PC-3 (cell line): ENCODE measurements at regions not wholly inside any gene's neighbourhood (a gene's known extent, or its start where the extent isn't known, plus 50 kb on each side); places are given as distances from the start of the nearest gene placed in this dataset.
A peak's percentile ranks its signal among the peaks of the same experiment; 100 is the strongest.

Experiments
- ATAC-seq: fragments of 200-7000 bp; cut with Tn5 transposase; 2 replicates; pipeline ENCODE4 v1.9.1; 2020; ENCODE audit warnings: mild to moderate bottlenecking, moderate library complexity
- BruUV-seq: library from RNA; stranded (reverse); fragments of 400-500 nt; replicated peaks from 2 replicates; lab custom pipeline; 2021; lab: Mats Ljungman, UMichigan
- CTCF ChIA-PET: fragments of 300-600 bp; sonication (Branson Sonifier 250); formaldehyde crosslinking; loops from one replicate; lab custom pipeline; 2022; ENCODE audit warnings: antibody characterized with exemption; lab: Charles Lee
- POLR2A ChIA-PET: fragments of 300-600 bp; sonication (Branson Sonifier 250); formaldehyde crosslinking; loops from one replicate; lab custom pipeline; 2022; ENCODE audit warnings: antibody characterized with exemption; ENCODE audit not compliant: unreplicated experiment; lab: Charles Lee
- DNase-seq: peaks from one replicate; pipeline ENCODE4 v3.0.0-alpha.2; 2015
- H2AFZ ChIP-seq: fragments of 300-600 bp; sonication (generic); 2 replicates; pipeline ENCODE4 v1.6.0; 2016; ENCODE audit warnings: antibody characterized with exemption, low read length
- H3F3A ChIP-seq: fragments of 300-600 bp; sonication (generic); one replicate; pipeline ENCODE4 v1.6.0; 2017; ENCODE audit warnings: antibody characterized with exemption, low read length, control low read depth, mild to moderate bottlenecking; ENCODE audit not compliant: unreplicated experiment
- H3K27ac ChIP-seq: fragments of 300-600 bp; sonication (generic); 2 replicates; pipeline ENCODE4 v1.5.1; 2016; ENCODE audit warnings: mild to moderate bottlenecking, low read length
- H3K27me3 ChIP-seq: fragments of 300-600 bp; sonication (generic); 2 replicates; pipeline ENCODE4 v1.6.1; 2016; ENCODE audit warnings: low read length, mixed read lengths
- H3K36me3 ChIP-seq: fragments of 300-600 bp; sonication (generic); 2 replicates; pipeline ENCODE4 v1.6.1; 2016; ENCODE audit warnings: low read depth, mixed run types, low read length, mixed read lengths
- H3K4me1 ChIP-seq: fragments of 300-600 bp; sonication (generic); 2 replicates; pipeline ENCODE4 v1.5.1; 2016; ENCODE audit warnings: low read length; ENCODE audit not compliant: insufficient read depth
- H3K4me2 ChIP-seq: fragments of 300-600 bp; sonication (generic); 2 replicates; pipeline ENCODE4 v1.6.0; 2016; ENCODE audit warnings: low read length
- H3K4me3 ChIP-seq: fragments of 300-600 bp; sonication (generic); 2 replicates; pipeline ENCODE4 v1.5.1; 2016; ENCODE audit warnings: mild to moderate bottlenecking, low read length, mixed read lengths
- H3K79me2 ChIP-seq: fragments of 300-600 bp; sonication (generic); 2 replicates; pipeline ENCODE4 v1.6.1; 2017; ENCODE audit warnings: low read length, mixed read lengths
- H3K9ac ChIP-seq: fragments of 300-600 bp; sonication (generic); 2 replicates; pipeline ENCODE4 v1.6.0; 2016; ENCODE audit warnings: mild to moderate bottlenecking, low read length
- H3K9me2 ChIP-seq: fragments of 300-600 bp; sonication (generic); replicated peaks from 2 replicates; pipeline ENCODE4 v1.6.1; 2016; ENCODE audit warnings: mixed run types, low read length, mixed read lengths
- H3K9me3 ChIP-seq: fragments of 300-600 bp; sonication (generic); 2 replicates; pipeline ENCODE4 v1.6.1; 2016; ENCODE audit warnings: low read length, mixed read lengths
- H4K20me1 ChIP-seq: fragments of 300-600 bp; sonication (generic); 2 replicates; pipeline ENCODE4 v1.6.1; 2016; ENCODE audit warnings: low read length, mixed read lengths
- EZH2 ChIP-seq: fragments of 300-600 bp; sonication (generic); IDR thresholded peaks from one replicate; pipeline ENCODE4 v1.6.1; 2017; ENCODE audit warnings: antibody characterized with exemption, mild to moderate bottlenecking, low read length; ENCODE audit not compliant: unreplicated experiment
- EZH2phosphoT487 ChIP-seq: fragments of 300-600 bp; sonication (generic); IDR thresholded peaks from 2 replicates; pipeline ENCODE4 v1.6.1; 2018; ENCODE audit warnings: mild to moderate bottlenecking, antibody characterized with exemption, low read length, borderline replicate concordance
- intact Hi-C: fragments of 100-400 bp; cut with micrococcal nuclease; formaldehyde crosslinking; loops from 2 replicates; pipeline ENCODE4 v1.9.0; 2023
- TF ChIP-seq, protein P1 (sequence below): fragments of 300-600 bp; sonication (generic); conservative IDR thresholded peaks from 2 replicates; pipeline ENCODE4 v1.5.1; 2017; ENCODE audit warnings: antibody characterized with exemption, low read depth, mild to moderate bottlenecking, low read length

DNA sequence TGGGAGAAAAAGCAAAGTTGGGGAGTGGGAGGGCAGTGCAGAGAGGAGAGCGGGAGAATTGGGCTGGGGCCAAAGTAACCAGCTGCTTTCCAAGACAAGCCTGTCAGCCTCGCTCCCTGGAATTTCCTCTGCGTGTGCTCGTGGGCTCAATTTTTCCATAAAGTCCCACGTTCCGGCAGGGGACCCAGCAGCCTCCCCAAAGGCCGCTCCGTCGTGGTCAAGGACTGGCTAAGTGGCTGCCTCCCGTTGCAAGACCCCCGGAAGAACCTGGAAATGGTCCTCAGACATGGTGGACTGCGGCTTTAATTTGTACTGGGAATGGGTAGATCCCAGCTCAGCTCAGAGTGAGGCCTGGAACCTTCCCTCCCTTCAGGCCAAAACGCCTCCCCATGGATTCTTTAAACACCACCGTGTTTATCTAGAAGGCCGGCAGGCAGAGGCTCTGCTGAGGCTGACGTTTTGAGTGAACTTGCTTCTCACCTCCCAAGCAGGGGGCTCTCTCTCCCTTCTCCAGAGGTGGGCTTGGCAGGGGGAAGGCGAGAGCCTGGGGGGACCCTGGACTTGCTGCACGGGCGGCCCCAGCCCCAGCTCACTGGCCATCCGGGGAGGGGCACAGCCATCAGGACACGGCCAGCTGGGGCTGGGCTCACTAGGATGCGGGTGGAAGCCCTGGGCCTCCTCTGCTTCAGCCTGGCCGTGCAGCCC lies 190.0 kb downstream of the C16orf95 start:
- no TSS peak for BruUV-seq
- H3K9ac ChIP-seq = no peak overlapping the region
- no peak for ATAC-seq

DNA sequence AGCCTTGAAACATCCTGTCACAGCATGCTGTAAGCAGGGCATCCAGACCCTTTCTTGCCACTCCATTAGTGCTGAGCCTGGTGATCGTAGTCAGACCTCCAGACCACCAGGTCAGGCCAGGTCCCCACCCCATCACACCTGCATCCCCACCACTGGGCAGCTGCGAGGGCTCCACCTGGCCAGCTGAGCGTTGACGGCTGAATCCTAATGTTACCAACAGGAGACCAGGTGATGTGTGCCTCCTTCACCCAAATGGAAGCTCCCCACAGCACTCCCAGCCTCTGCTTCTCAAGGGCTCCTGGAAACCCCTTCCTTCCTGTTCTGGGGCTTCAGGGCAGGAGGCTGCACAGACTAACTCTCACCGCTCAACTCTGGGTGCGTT lies 189.4 kb downstream of the C16orf95 start:
- BruUV-seq = no TSS peak
- Histone ChIP-seq H3K27ac (no peak overlapping the region), H3F3A (no peaks in the 10 kb centered on the region), H3K9me2 (no peaks in the 10 kb centered on the region), H2AFZ (no peak overlapping the region), H3K36me3 (no peaks in the 10 kb centered on the region), H3K27me3 (no peaks in the 10 kb centered on the region), H4K20me1 (no peaks in the 10 kb centered on the region), H3K4me3 (no peak overlapping the region), H3K9me3 (no peaks in the 10 kb centered on the region), H3K4me2 (no peak overlapping the region), H3K9ac (no peak overlapping the region), H3K79me2 (no peaks in the 10 kb centered on the region), H3K4me1 (peaks cover 18% of the 10 kb centered on the region)
- ChIA-PET CTCF (no interaction called here), POLR2A (no interaction called here)
- intact Hi-C loops = no loop called here
- ATAC-seq (no peak), DNase-seq (no peak)
- no peak for TF ChIP-seq EZH2phosphoT487
- no peak for TF ChIP-seq EZH2
- TF ChIP-seq, protein P1, sequence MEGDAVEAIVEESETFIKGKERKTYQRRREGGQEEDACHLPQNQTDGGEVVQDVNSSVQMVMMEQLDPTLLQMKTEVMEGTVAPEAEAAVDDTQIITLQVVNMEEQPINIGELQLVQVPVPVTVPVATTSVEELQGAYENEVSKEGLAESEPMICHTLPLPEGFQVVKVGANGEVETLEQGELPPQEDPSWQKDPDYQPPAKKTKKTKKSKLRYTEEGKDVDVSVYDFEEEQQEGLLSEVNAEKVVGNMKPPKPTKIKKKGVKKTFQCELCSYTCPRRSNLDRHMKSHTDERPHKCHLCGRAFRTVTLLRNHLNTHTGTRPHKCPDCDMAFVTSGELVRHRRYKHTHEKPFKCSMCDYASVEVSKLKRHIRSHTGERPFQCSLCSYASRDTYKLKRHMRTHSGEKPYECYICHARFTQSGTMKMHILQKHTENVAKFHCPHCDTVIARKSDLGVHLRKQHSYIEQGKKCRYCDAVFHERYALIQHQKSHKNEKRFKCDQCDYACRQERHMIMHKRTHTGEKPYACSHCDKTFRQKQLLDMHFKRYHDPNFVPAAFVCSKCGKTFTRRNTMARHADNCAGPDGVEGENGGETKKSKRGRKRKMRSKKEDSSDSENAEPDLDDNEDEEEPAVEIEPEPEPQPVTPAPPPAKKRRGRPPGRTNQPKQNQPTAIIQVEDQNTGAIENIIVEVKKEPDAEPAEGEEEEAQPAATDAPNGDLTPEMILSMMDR = no peak

More for the DNA sequence above, 190.0 kb downstream of the C16orf95 start:
- H2AFZ ChIP-seq = no peak overlapping the region
- H3K4me1 ChIP-seq = peaks cover 18% of the 10 kb centered on the region
- POLR2A ChIA-PET = no interaction called here
- no peaks in the 10 kb centered on the region for H4K20me1 ChIP-seq
- H3K4me3 ChIP-seq = no peak overlapping the region
- no peaks in the 10 kb centered on the region for H3K36me3 ChIP-seq
- no peak overlapping the region for H3K27ac ChIP-seq
- no peaks in the 10 kb centered on the region for H3K27me3 ChIP-seq
- no peaks in the 10 kb centered on the region for H3F3A ChIP-seq
- no peak overlapping the region for H3K4me2 ChIP-seq
- no peaks in the 10 kb centered on the region for H3K9me2 ChIP-seq
- CTCF ChIA-PET = no interaction called here
- no peak for DNase-seq
- H3K9me3 ChIP-seq = no peaks in the 10 kb centered on the region
- intact Hi-C loops = no loop called here
- no peak for TF ChIP-seq EZH2
- H3K79me2 ChIP-seq = no peaks in the 10 kb centered on the region

DNA sequence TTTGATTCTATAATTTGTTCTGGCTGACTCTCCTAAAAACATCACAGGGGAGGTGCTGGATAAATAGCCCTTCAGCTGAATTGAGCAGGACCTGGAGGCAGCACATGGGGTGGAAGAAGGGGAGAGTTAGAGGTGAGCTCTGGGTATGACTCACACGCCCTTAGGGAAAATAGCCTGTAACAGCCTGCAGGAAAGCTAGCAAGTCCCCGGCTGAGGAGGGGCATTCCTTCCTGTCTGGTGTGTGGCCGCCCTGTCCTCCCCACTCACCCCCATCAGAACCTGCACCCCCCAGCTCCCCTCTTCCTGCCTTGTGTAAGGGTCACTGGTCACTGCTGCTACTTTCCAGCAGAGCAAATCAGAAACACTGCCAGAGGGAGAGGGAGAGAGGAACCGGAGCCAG lies 187.4 kb downstream of the C16orf95 start:
- intact Hi-C loops = no loop called here
- no peaks in the 10 kb centered on the region for H3K36me3 ChIP-seq
- H3K4me3 ChIP-seq = no peak overlapping the region
- H3K27ac ChIP-seq = no peak overlapping the region
- H3K9me2 ChIP-seq = no peaks in the 10 kb centered on the region
- no peak overlapping the region for H3K9ac ChIP-seq
- no peaks in the 10 kb centered on the region for H3K27me3 ChIP-seq
- ChIA-PET CTCF (no interaction called here), POLR2A (no interaction called here)
- peaks cover 8% of the 10 kb centered on the region for H3K4me1 ChIP-seq
- ATAC-seq (peak; percentile 55; the same call in 1 of the 2 replicates), DNase-seq (peak; percentile 63)
- no peak overlapping the region for H3K4me2 ChIP-seq
- H3K9me3 ChIP-seq = no peaks in the 10 kb centered on the region
- TF ChIP-seq EZH2 = no peak
- no peak for TF ChIP-seq EZH2phosphoT487
- TF ChIP-seq, protein P1 = no peak
- no peaks in the 10 kb centered on the region for H3F3A ChIP-seq
- BruUV-seq = no TSS peak
- no peaks in the 10 kb centered on the region for H3K79me2 ChIP-seq
- no peak overlapping the region for H2AFZ ChIP-seq
- no peaks in the 10 kb centered on the region for H4K20me1 ChIP-seq
